GM21367 (cell line): ENCODE measurements at regions not wholly inside any gene's neighbourhood (a gene's known extent, or its start where the extent isn't known, plus 50 kb on each side); places are given as distances from the start of the nearest gene placed in this dataset.

ENCODE experiments used
- ATAC-seq: cut with Tn5 transposase; IDR thresholded peaks from one replicate; pipeline ENCODE4 v1.9.1; 2021; ENCODE audit not compliant: unreplicated experiment

- no peak for ATAC-seq
Measured at GRCh38 chr4:140316799-140317198, 56.6 kb upstream of the SCOC start.

- ATAC-seq, result no peak
Measured at GRCh38 chr4:140315970-140316369, 57.5 kb upstream of the SCOC start.

- ATAC-seq, result no peak
Measured at GRCh38 chr4:140315438-140315837, 58.0 kb upstream of the SCOC start.

- no peak for ATAC-seq
Measured at GRCh38 chr4:140315019-140315418, 58.4 kb upstream of the SCOC start.

- ATAC-seq, result no peak
Measured at GRCh38 chr4:140312100-140312499, 61.3 kb upstream of the SCOC start.

GRCh38 chr4:140311257-140311835 is 62.1 kb upstream of the SCOC start:
- no peak for ATAC-seq

- no peak for ATAC-seq
Measured at GRCh38 chr4:140309124-140309870, 64.1 kb upstream of the SCOC start.

GRCh38 chr4:140308366-140309123 is 64.9 kb upstream of the SCOC start:
- peak; percentile 67 for ATAC-seq

- no peak for ATAC-seq
Measured at GRCh38 chr4:140305053-140305452, 68.4 kb upstream of the SCOC start.

- ATAC-seq, result no peak
Measured at GRCh38 chr4:140304346-140304745, 69.1 kb upstream of the SCOC start.

GRCh38 chr4:140302151-140302859 is 71.1 kb upstream of the SCOC start:
- no peak for ATAC-seq

GRCh38 chr4:140300271-140300970 is 73.0 kb upstream of the SCOC start:
- ATAC-seq, result no peak

GRCh38 chr4:140298001-140298400 is 75.4 kb upstream of the SCOC start:
- ATAC-seq, result no peak

- no peak for ATAC-seq
Measured at GRCh38 chr4:140297221-140297570, 76.2 kb upstream of the SCOC start.

GRCh38 chr4:140296335-140297220 is 76.9 kb upstream of the SCOC start:
- ATAC-seq, result no peak

- ATAC-seq, result no peak
Measured at GRCh38 chr4:140293979-140294378, 79.5 kb upstream of the SCOC start.

- ATAC-seq, result no peak
Measured at GRCh38 chr4:140291259-140291658, 82.2 kb upstream of the SCOC start.

GRCh38 chr4:140289486-140289885 is 84.0 kb upstream of the SCOC start:
- no peak for ATAC-seq

GRCh38 chr4:140286456-140286855 is 87.0 kb upstream of the SCOC start:
- ATAC-seq, result no peak

GRCh38 chr4:140284456-140284855 is 89.0 kb upstream of the SCOC start:
- no peak for ATAC-seq
